H9 (cell line): ENCODE measurements at regions not wholly inside any gene's neighbourhood (a gene's known extent, or its start where the extent isn't known, plus 50 kb on each side); places are given as distances from the start of the nearest gene placed in this dataset.

Source experiments
- DNase-seq: peaks from one replicate; pipeline ENCODE4 v3.0.0-alpha.2; 2017
- H2AFZ ChIP-seq: one replicate; pipeline ENCODE4 v1.6.1; 2013; ENCODE audit warnings: mild to moderate bottlenecking, low read length, control low read depth, moderate library complexity
- H2AK5ac ChIP-seq: 2 replicates; pipeline ENCODE4 v1.6.1; 2013; ENCODE audit warnings: low read length, control low read depth, mixed read lengths; ENCODE audit not compliant: insufficient read length
- H2BK120ac ChIP-seq: one replicate; pipeline ENCODE4 v1.6.1; 2013; ENCODE audit warnings: low read depth, mild to moderate bottlenecking, low read length, control low read depth, inconsistent platforms; ENCODE audit not compliant: poor library complexity, severe bottlenecking
- H2BK12ac ChIP-seq: 2 replicates; pipeline ENCODE4 v1.6.1; 2013; ENCODE audit warnings: low read length, control low read depth, mixed read lengths, low read depth; ENCODE audit not compliant: insufficient read length
- H2BK15ac ChIP-seq: 2 replicates; pipeline ENCODE4 v1.6.1; 2013; ENCODE audit warnings: low read depth, low read length, control low read depth
- H2BK20ac ChIP-seq: one replicate; pipeline ENCODE4 v1.6.1; 2013; ENCODE audit warnings: low read depth, mild to moderate bottlenecking, low read length, control low read depth, inconsistent platforms; ENCODE audit not compliant: poor library complexity, severe bottlenecking
- H2BK5ac ChIP-seq: 2 replicates; pipeline ENCODE4 v1.6.1; 2013; ENCODE audit warnings: low read length, control low read depth, mixed read lengths; ENCODE audit not compliant: insufficient read length
- H3K14ac ChIP-seq: 2 replicates; pipeline ENCODE4 v1.6.1; 2013; ENCODE audit warnings: low read length, control low read depth; ENCODE audit not compliant: insufficient read depth
- H3K18ac ChIP-seq: 2 replicates; pipeline ENCODE4 v1.6.1; 2013; ENCODE audit warnings: low read depth, mild to moderate bottlenecking, mixed read lengths, low read length, control low read depth; ENCODE audit not compliant: insufficient read length
- H3K23ac ChIP-seq: 2 replicates; pipeline ENCODE4 v1.6.1; 2013; ENCODE audit warnings: low read length, control low read depth, mixed read lengths, low read depth; ENCODE audit not compliant: insufficient read length
- H3K23me2 ChIP-seq: 2 replicates; pipeline ENCODE4 v1.6.1; 2013; ENCODE audit warnings: low read depth, mild to moderate bottlenecking, mixed read lengths, low read length, control low read depth; ENCODE audit not compliant: insufficient read length, poor library complexity, severe bottlenecking
- H3K27ac ChIP-seq: 2 replicates; pipeline ENCODE4 v1.5.1; 2013; ENCODE audit warnings: low read length, control low read depth, mixed read lengths, low read depth; ENCODE audit not compliant: insufficient read length
- H3K27me3 ChIP-seq: 2 replicates; pipeline ENCODE4 v1.6.1; 2013; ENCODE audit warnings: low read length, control low read depth, inconsistent platforms; ENCODE audit not compliant: insufficient read depth
- H3K4ac ChIP-seq: 2 replicates; pipeline ENCODE4 v1.6.1; 2013; ENCODE audit warnings: low read depth, mild to moderate bottlenecking, control low read depth, inconsistent platforms, low read length, moderate library complexity
- H3K4me1 ChIP-seq: 2 replicates; pipeline ENCODE4 v1.6.1; 2013; ENCODE audit warnings: low read length, control low read depth, inconsistent platforms; ENCODE audit not compliant: insufficient read depth
- H3K4me2 ChIP-seq: 2 replicates; pipeline ENCODE4 v1.6.1; 2013; ENCODE audit warnings: low read length, control low read depth, mixed read lengths; ENCODE audit not compliant: insufficient read length, insufficient read depth
- H3K56ac ChIP-seq: 2 replicates; pipeline ENCODE4 v1.6.1; 2013; ENCODE audit warnings: low read depth, mild to moderate bottlenecking, mixed read lengths, low read length, control low read depth; ENCODE audit not compliant: insufficient read length
- H3K79me1 ChIP-seq: 2 replicates; pipeline ENCODE4 v1.6.1; 2013; ENCODE audit warnings: low read depth, mild to moderate bottlenecking, moderate library complexity, low read length, control low read depth, inconsistent platforms; ENCODE audit not compliant: insufficient read depth, poor library complexity, severe bottlenecking
- H3K79me2 ChIP-seq: 2 replicates; pipeline ENCODE4 v1.6.1; 2013; ENCODE audit warnings: low read length, control low read depth, inconsistent platforms; ENCODE audit not compliant: insufficient read depth
- H3K9ac ChIP-seq: 2 replicates; pipeline ENCODE4 v1.6.1; 2013; ENCODE audit warnings: low read length, control low read depth, mixed read lengths; ENCODE audit not compliant: insufficient read length; ENCODE audit errors: extremely low read depth
- H3K9me3 ChIP-seq: one replicate; pipeline ENCODE4 v1.6.1; 2013; ENCODE audit warnings: low read depth, low read length, inconsistent platforms; ENCODE audit not compliant: control insufficient read depth
- H3T11ph ChIP-seq: one replicate; pipeline ENCODE4 v1.6.1; 2013; ENCODE audit warnings: mild to moderate bottlenecking, low read length, control low read depth, inconsistent platforms
- H4K20me1 ChIP-seq: one replicate; pipeline ENCODE4 v1.6.1; 2013; ENCODE audit not compliant: control insufficient read depth, insufficient read length, insufficient read depth
- H4K5ac ChIP-seq: 2 replicates; pipeline ENCODE4 v1.6.1; 2013; ENCODE audit warnings: low read depth, mild to moderate bottlenecking, mixed read lengths, low read length, control low read depth; ENCODE audit not compliant: insufficient read length
- H4K8ac ChIP-seq: replicated peaks from 2 replicates; pipeline ENCODE4 v1.6.1; 2013; ENCODE audit warnings: low read length, control low read depth, mixed read lengths, low read depth; ENCODE audit not compliant: insufficient read length
- H4K91ac ChIP-seq: 2 replicates; pipeline ENCODE4 v1.6.1; 2013; ENCODE audit warnings: low read depth, mild to moderate bottlenecking, moderate library complexity, mixed read lengths, low read length, control low read depth; ENCODE audit not compliant: insufficient read length
- H3K27ac Mint-ChIP-seq, 3 experiments: 2 replicates in 2 of 3; 3 replicates in 1 of 3; pipeline ENCODE4 v1.8.0; 2020 to 2021; ENCODE audit warnings: mixed read lengths in 3 of 3, mild to moderate bottlenecking in 1 of 3, moderate library complexity in 1 of 3
- H3K27me3 Mint-ChIP-seq: 2 replicates; pipeline ENCODE4 v1.8.0; 2021; ENCODE audit warnings: low read depth, mild to moderate bottlenecking, moderate library complexity, mixed read lengths
- H3K36me3 Mint-ChIP-seq, 3 experiments: 2 replicates in 2 of 3; 3 replicates in 1 of 3; pipeline ENCODE4 v1.8.0; 2020 to 2021; ENCODE audit warnings: low read depth in 3 of 3, mixed read lengths in 3 of 3; ENCODE audit not compliant: insufficient read depth in 1 of 3
- H3K4me1 Mint-ChIP-seq, 2 experiments: 2 replicates each; pipeline ENCODE4 v1.8.0; 2020; ENCODE audit warnings: mixed read lengths in 2 of 2
- H3K4me3 Mint-ChIP-seq, 2 experiments: 2 replicates in 1 of 2; 3 replicates in 1 of 2; pipeline ENCODE4 v1.8.0; 2020 to 2021; ENCODE audit warnings: mild to moderate bottlenecking in 2 of 2, mixed read lengths in 2 of 2, moderate library complexity in 1 of 2
- H3K9me3 Mint-ChIP-seq, 2 experiments: 2 replicates in 1 of 2; 3 replicates in 1 of 2; pipeline ENCODE4 v1.8.0; 2020; ENCODE audit warnings: mild to moderate bottlenecking in 2 of 2, mixed read lengths in 2 of 2, moderate library complexity in 1 of 2
- WGBS: extraction: QIAGEN DNeasy Blood & Tissue Kit; methylation state at CpG from one replicate; pipeline ENCODE4 v1.1.7; 2013; ENCODE audit warnings: missing lambda C conversion rate, low lambda C conversion rate, mixed read lengths; ENCODE audit not compliant: insufficient read length; ENCODE audit errors: extremely low coverage; 5-methylcytosine and 5-hydroxymethylcytosine counted together
- TF ChIP-seq, protein P1 (sequence below): fragments of 200-600 bp; sonication (generic); conservative IDR thresholded peaks from 3 replicates; pipeline ENCODE4 v1.8.0; 2021; ENCODE audit warnings: antibody characterized with exemption, mild to moderate bottlenecking

DNA sequence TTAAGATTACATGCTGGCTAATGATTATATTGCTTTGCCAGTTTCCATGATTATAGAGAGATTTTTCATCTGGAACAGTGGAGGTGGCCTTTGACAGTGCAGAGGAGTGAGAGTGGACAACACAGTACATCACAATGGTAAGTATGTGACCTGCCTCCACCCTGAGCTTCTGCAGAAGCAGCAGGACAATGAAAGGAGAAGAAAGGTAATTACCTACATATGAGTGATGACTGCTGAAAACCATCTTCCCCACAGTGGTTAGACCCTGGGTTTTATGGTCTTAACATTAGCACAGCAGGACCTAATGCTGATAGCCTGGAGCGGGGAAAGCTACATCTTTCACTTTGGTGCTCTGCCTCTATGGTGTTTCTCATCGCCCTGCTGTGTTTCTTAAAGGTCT lies 454.7 kb upstream of the DDI1 start:
- H4K20me1 ChIP-seq, result no peaks in the 10 kb centered on the region
- no peak overlapping the region for H4K8ac ChIP-seq
- H2BK12ac ChIP-seq, result no peak overlapping the region
- H3T11ph ChIP-seq, result no peak overlapping the region
- Mint-ChIP-seq H3K9me3 (no peaks in the 10 kb centered on the region; a peak in 1 of 5 replicates), H3K27me3 (no peaks in the 10 kb centered on the region), H3K4me3 (no peak overlapping the region), H3K27ac (peak overlapping the region in 1 of 3 experiments; percentile 45; a peak in 1 of 7 replicates), H3K4me1 (peaks cover 12 to 31% of the 10 kb centered on the region in 2 experiments), H3K36me3 (no peaks in the 10 kb centered on the region; a peak in 2 of 7 replicates)
- no peak overlapping the region for H3K23ac ChIP-seq
- H2BK120ac ChIP-seq, result no peak overlapping the region
- no peak overlapping the region for H2AK5ac ChIP-seq
- no peak for DNase-seq
- no peaks in the 10 kb centered on the region for H3K4me1 ChIP-seq
- no peak overlapping the region for H2BK15ac ChIP-seq
- no peaks in the 10 kb centered on the region for H3K23me2 ChIP-seq
- TF ChIP-seq, protein P1, sequence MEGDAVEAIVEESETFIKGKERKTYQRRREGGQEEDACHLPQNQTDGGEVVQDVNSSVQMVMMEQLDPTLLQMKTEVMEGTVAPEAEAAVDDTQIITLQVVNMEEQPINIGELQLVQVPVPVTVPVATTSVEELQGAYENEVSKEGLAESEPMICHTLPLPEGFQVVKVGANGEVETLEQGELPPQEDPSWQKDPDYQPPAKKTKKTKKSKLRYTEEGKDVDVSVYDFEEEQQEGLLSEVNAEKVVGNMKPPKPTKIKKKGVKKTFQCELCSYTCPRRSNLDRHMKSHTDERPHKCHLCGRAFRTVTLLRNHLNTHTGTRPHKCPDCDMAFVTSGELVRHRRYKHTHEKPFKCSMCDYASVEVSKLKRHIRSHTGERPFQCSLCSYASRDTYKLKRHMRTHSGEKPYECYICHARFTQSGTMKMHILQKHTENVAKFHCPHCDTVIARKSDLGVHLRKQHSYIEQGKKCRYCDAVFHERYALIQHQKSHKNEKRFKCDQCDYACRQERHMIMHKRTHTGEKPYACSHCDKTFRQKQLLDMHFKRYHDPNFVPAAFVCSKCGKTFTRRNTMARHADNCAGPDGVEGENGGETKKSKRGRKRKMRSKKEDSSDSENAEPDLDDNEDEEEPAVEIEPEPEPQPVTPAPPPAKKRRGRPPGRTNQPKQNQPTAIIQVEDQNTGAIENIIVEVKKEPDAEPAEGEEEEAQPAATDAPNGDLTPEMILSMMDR, result no peak
- H2AFZ ChIP-seq, result no peak overlapping the region
- no peak overlapping the region for H3K18ac ChIP-seq
- H3K79me1 ChIP-seq, result no peaks in the 10 kb centered on the region
- no peak overlapping the region for H3K4ac ChIP-seq
- no CpG with 5 or more reads among the region's 2 CpGs for WGBS
- H3K56ac ChIP-seq, result no peak overlapping the region
- H3K79me2 ChIP-seq, result no peaks in the 10 kb centered on the region
- no peak overlapping the region for H3K9ac ChIP-seq
- H3K14ac ChIP-seq, result no peak overlapping the region
- no peak overlapping the region for H3K27ac ChIP-seq
- H4K91ac ChIP-seq, result no peak overlapping the region
- H2BK20ac ChIP-seq, result no peak overlapping the region
- no peaks in the 10 kb centered on the region for H3K27me3 ChIP-seq
- no peaks in the 10 kb centered on the region for H3K9me3 ChIP-seq
- H2BK5ac ChIP-seq, result no peak overlapping the region
- no peak overlapping the region for H3K4me2 ChIP-seq
- no peak overlapping the region for H4K5ac ChIP-seq
